ENCODE measurements at regions not wholly inside any gene's neighbourhood (a gene's known extent, or its start where the extent isn't known, plus 50 kb on each side); places are given as distances from the start of the nearest gene placed in this dataset.

GRCh38 chr15:35728219-35728940 lies 182.4 kb upstream of the DPH6 start:
- CTCF ChIA-PET (ENCODE audit: low intra/inter-chr PET ratio, low total read pairs), result no interaction called here
- ATAC-seq, result no peak
- BruUV-seq (replicated peaks), result no TSS peak
- Histone ChIP-seq H3K4me3 (replicated peaks in 1 of 3; ENCODE audit: insufficient read depth in 1 of 3, low read depth in 2 of 3, low read length in 3 of 3) (no peak overlapping the region), H3K9ac (ENCODE audit: insufficient read depth, low read depth, low read length) (no peak overlapping the region), H4K20me1 (ENCODE audit: insufficient read depth, low read length) (no peaks in the 10 kb centered on the region), H3K79me2 (ENCODE audit: insufficient read depth, low read length) (no peaks in the 10 kb centered on the region), H3K27me3 (ENCODE audit: control insufficient read depth in 1 of 2, insufficient read depth in 2 of 2, low read length in 2 of 2) (no peaks in the 10 kb centered on the region; a peak in 1 of 5 replicates), H3K27ac (ENCODE audit: extremely low read length, insufficient read depth, low read length) (no peak overlapping the region), H3K4me1 (ENCODE audit: insufficient read depth, low read length) (peaks cover 4% of the 10 kb centered on the region; the same call in 1 of the 2 replicates), H2AFZ (ENCODE audit: low read length) (no peak overlapping the region), H3K36me3 (replicated peaks in 1 of 2; ENCODE audit: control insufficient read depth in 1 of 2, insufficient read depth in 2 of 2, low read length in 2 of 2) (no peaks in the 10 kb centered on the region), H3K4me2 (ENCODE audit: low read depth, low read length) (no peak overlapping the region), H3K9me3 (ENCODE audit: low read length) (no peaks in the 10 kb centered on the region)
- TF ChIP-seq ZNF607 (CRISPR knock-in tag; IDR thresholded peaks at IDR 0.05; ENCODE audit: borderline replicate concordance), result no peak
- no peak for TF ChIP-seq PBX3 (CRISPR knock-in tag; IDR thresholded peaks at IDR 0.05; ENCODE audit: borderline replicate concordance)
- no peak for TF ChIP-seq JUN (CRISPR knock-in tag; IDR thresholded peaks at IDR 0.05)
- 0% methylated on average over 2 of the region's 2 CpGs for WGBS (ENCODE audit: low lambda C conversion rate)
- no peak for DNase-seq (ENCODE audit: low spot score)
- POLR2A ChIA-PET, result no interaction called here
- no peak for FAIRE-seq
- intact Hi-C loops (cut with micrococcal nuclease; ENCODE audit: unreplicated experiment), result no loop called here
- in situ Hi-C loops (cut with HindIII; ENCODE audit: extremely low pct_ligation_motif_present, low pct_unique_long_range_greater_than_20kb), result no loop called here

- WGBS (ENCODE audit: low lambda C conversion rate), result 0% methylated on average over 2 of the region's 2 CpGs
- BruUV-seq (replicated peaks), result no TSS peak
- H3K9ac ChIP-seq (ENCODE audit: insufficient read depth, low read depth, low read length), result no peak overlapping the region
- intact Hi-C loops (cut with micrococcal nuclease; ENCODE audit: unreplicated experiment) (no loop called here), in situ Hi-C loops (cut with HindIII; ENCODE audit: extremely low pct_ligation_motif_present, low pct_unique_long_range_greater_than_20kb) (no loop called here)
- H2AFZ ChIP-seq (ENCODE audit: low read length), result no peak overlapping the region
- no peak overlapping the region for H3K4me3 ChIP-seq (replicated peaks in 1 of 3; ENCODE audit: insufficient read depth in 1 of 3, low read depth in 2 of 3, low read length in 3 of 3)
- peak; percentile 5 for DNase-seq (ENCODE audit: low spot score)
- CTCF ChIA-PET (ENCODE audit: low intra/inter-chr PET ratio, low total read pairs), result no interaction called here
- peaks cover 12% of the 10 kb centered on the region for H3K4me1 ChIP-seq (ENCODE audit: insufficient read depth, low read length)
- H3K27me3 ChIP-seq (ENCODE audit: control insufficient read depth in 1 of 2, insufficient read depth in 2 of 2, low read length in 2 of 2), result no peaks in the 10 kb centered on the region
- no peaks in the 10 kb centered on the region for H3K36me3 ChIP-seq (replicated peaks in 1 of 2; ENCODE audit: control insufficient read depth in 1 of 2, insufficient read depth in 2 of 2, low read length in 2 of 2)
- H3K4me2 ChIP-seq (ENCODE audit: low read depth, low read length), result no peak overlapping the region
- no peaks in the 10 kb centered on the region for H3K9me3 ChIP-seq (ENCODE audit: low read length)
- no peak for FAIRE-seq
- no peak for ATAC-seq
- POLR2A ChIA-PET, result no interaction called here
- no peaks in the 10 kb centered on the region for H4K20me1 ChIP-seq (ENCODE audit: insufficient read depth, low read length)
- H3K27ac ChIP-seq (ENCODE audit: extremely low read length, insufficient read depth, low read length), result no peak overlapping the region
- H3K79me2 ChIP-seq (ENCODE audit: insufficient read depth, low read length), result no peaks in the 10 kb centered on the region
- TF ChIP-seq ZBTB44 (CRISPR knock-in tag; IDR thresholded peaks at IDR 0.05), result no peak
- TF ChIP-seq ZNF747 (CRISPR knock-in tag; IDR thresholded peaks at IDR 0.05; ENCODE audit: borderline replicate concordance), result no peak
- TF ChIP-seq SP4 (CRISPR knock-in tag; IDR thresholded peaks at IDR 0.05), result no peak
- no peak for TF ChIP-seq USF2 (IDR thresholded peaks at IDR 0.05; ENCODE audit: low read depth, low read length)
- TF ChIP-seq USF2 (CRISPR knock-in tag; IDR thresholded peaks at IDR 0.05; ENCODE audit: borderline replicate concordance), result no peak
- TF ChIP-seq CEBPB (IDR thresholded peaks at IDR 0.05; ENCODE audit: borderline replicate concordance, low read depth, low read length), result peak; percentile 28; the same call in 1 of the 2 replicates
- TF ChIP-seq ZNF616 (CRISPR knock-in tag; IDR thresholded peaks at IDR 0.05; ENCODE audit: low read depth), result no peak
- no peak for TF ChIP-seq SALL1 (CRISPR knock-in tag; IDR thresholded peaks at IDR 0.05)
These were observed 190.2 kb upstream of the DPH6 start for GRCh38 chr15:35736150-35736549.

Measured in HepG2 (cell line).